ENCODE measurements at regions not wholly inside any gene's neighbourhood (a gene's known extent, or its start where the extent isn't known, plus 50 kb on each side); places are given as distances from the start of the nearest gene placed in this dataset.
A peak's percentile ranks its signal among the peaks of the same experiment; 100 is the strongest.

GRCh38 chr14:71175491-71175890 lies 268.2 kb downstream of the PCNX1 start:
- no peaks in the 10 kb centered on the region for H3K4me1 Mint-ChIP-seq
- peaks cover 5% of the 10 kb centered on the region for H3K27me3 Mint-ChIP-seq (ENCODE audit: low read depth)
- no peak for TF ChIP-seq CTCF (IDR thresholded peaks at IDR 0.05; ENCODE audit: unreplicated experiment in 3 of 3)
- no peaks in the 10 kb centered on the region for H3K9me3 Mint-ChIP-seq
- H3K27ac Mint-ChIP-seq, result no peak overlapping the region
- no peak overlapping the region for H3K4me3 Mint-ChIP-seq
- H3K36me3 Mint-ChIP-seq (ENCODE audit: low read depth), result no peaks in the 10 kb centered on the region

DNA sequence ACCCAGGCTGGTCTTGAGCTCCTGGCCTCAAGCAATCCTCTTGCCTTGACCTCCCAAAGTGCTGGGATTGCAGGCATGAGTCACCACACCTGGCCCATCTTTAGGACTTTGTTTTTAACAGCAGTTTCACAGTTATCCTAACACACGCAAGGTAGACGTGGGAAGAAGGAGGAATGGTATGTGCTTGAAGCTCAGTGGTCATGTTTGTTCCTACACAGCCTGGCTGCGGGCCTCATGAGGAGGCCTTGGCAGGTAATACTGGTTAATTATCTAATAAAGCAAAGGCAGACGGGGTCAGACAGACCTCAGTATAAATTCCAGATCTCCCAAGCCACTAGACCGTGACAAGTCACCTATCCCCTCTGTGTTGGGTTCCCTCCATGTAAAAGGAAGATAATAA lies 271.8 kb downstream of the PCNX1 start:
- H3K27me3 Mint-ChIP-seq (ENCODE audit: low read depth), result peaks cover 7% of the 10 kb centered on the region
- TF ChIP-seq CTCF (IDR thresholded peaks at IDR 0.05; ENCODE audit: unreplicated experiment in 3 of 3), result no peak
- H3K4me1 Mint-ChIP-seq, result peaks cover 5% of the 10 kb centered on the region
- no peaks in the 10 kb centered on the region for H3K9me3 Mint-ChIP-seq
- H3K36me3 Mint-ChIP-seq (ENCODE audit: low read depth), result no peaks in the 10 kb centered on the region
- H3K27ac Mint-ChIP-seq, result peak overlapping the region in 1 of 3 experiments; percentile 20
- H3K4me3 Mint-ChIP-seq, result no peak overlapping the region

GRCh38 chr14:71180397-71180796 lies 273.1 kb downstream of the PCNX1 start:
- H3K4me3 Mint-ChIP-seq, result no peak overlapping the region
- H3K27ac Mint-ChIP-seq, result no peak overlapping the region
- peaks cover 5% of the 10 kb centered on the region for H3K4me1 Mint-ChIP-seq
- no peaks in the 10 kb centered on the region for H3K9me3 Mint-ChIP-seq
- H3K36me3 Mint-ChIP-seq (ENCODE audit: low read depth), result no peaks in the 10 kb centered on the region
- peaks cover 3% of the 10 kb centered on the region for H3K27me3 Mint-ChIP-seq (ENCODE audit: low read depth)
- TF ChIP-seq CTCF (IDR thresholded peaks at IDR 0.05; ENCODE audit: unreplicated experiment in 3 of 3), result no peak

DNA sequence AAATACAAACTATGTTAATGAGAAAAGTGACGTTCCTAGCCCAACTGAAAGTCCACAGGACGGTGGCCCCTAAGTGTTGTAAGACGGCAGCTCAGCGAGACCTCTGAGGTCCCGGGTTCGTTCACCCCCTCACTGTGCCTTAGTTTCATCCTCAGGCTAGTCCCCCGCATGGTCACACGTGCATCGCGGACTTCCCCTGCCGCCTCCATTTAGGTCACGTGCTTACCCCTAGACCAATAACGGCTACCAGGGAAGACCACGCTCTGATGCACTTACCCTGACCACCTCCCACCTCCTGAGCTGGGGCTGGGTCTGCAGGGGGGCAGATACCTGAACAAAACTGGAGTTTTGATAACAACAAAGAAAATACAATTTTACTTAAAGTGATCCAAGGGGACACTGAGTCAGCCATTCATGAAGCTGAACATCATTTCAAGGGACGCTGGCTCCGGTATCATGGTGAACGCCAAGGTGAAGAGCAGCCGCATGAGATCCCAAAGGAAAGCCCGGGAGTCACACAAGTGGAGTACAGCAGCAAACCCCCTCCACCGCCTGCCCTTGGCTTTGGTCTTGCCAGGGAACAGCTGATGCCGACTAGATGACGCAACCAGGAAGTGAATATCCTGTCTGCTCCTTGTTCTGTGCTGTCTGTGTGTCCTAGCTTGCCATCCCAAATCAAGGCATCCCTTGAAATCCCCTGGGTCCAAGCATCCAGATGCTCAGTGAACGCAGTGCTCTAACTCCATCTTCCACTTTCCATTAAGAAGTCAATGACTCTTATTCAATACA lies 274.1 kb downstream of the PCNX1 start:
- TF ChIP-seq CTCF (IDR thresholded peaks at IDR 0.05; ENCODE audit: unreplicated experiment in 3 of 3), result no peak
- H3K4me1 Mint-ChIP-seq, result peaks cover 5% of the 10 kb centered on the region
- H3K9me3 Mint-ChIP-seq, result peaks cover 3% of the 10 kb centered on the region
- peaks cover 3% of the 10 kb centered on the region for H3K27me3 Mint-ChIP-seq (ENCODE audit: low read depth)
- H3K36me3 Mint-ChIP-seq (ENCODE audit: low read depth), result no peaks in the 10 kb centered on the region
- no peak overlapping the region for H3K4me3 Mint-ChIP-seq
- no peak overlapping the region for H3K27ac Mint-ChIP-seq

- Mint-ChIP-seq H3K4me3 (no peak overlapping the region), H3K27me3 (ENCODE audit: low read depth) (peaks cover 3% of the 10 kb centered on the region), H3K27ac (no peak overlapping the region), H3K9me3 (peaks cover 5% of the 10 kb centered on the region), H3K4me1 (peaks cover 5% of the 10 kb centered on the region), H3K36me3 (ENCODE audit: low read depth) (no peaks in the 10 kb centered on the region)
- TF ChIP-seq CTCF (IDR thresholded peaks at IDR 0.05; ENCODE audit: unreplicated experiment in 3 of 3), result no peak
These were observed 276.8 kb downstream of the PCNX1 start for GRCh38 chr14:71183876-71184689.
